GM13977 (cell line): ENCODE measurements at regions not wholly inside any gene's neighbourhood (a gene's known extent, or its start where the extent isn't known, plus 50 kb on each side); places are given as distances from the start of the nearest gene placed in this dataset.
A peak's percentile ranks its signal among the peaks of the same experiment; 100 is the strongest.

Source experiments
- DNase-seq: peaks from one replicate; pipeline ENCODE4 v3.0.0; 2012; ENCODE audit warnings: low spot score
- CTCF ChIP-seq: IDR thresholded peaks from 2 replicates; pipeline ENCODE4 v1.5.1; 2012; ENCODE audit warnings: mild to moderate bottlenecking, control low read depth; ENCODE audit not compliant: insufficient read depth; ENCODE audit errors: extremely low read depth, missing control alignments
- in situ Hi-C: fragments of 300-500 bp; cut with MboI; formaldehyde crosslinking; loops from one replicate; pipeline ENCODE4 v1.12.0; 2022; ENCODE audit warnings: low sequenced_read_pairs, low pct_unique_long_range_greater_than_20kb, mixed read lengths, inconsistent platforms; ENCODE audit not compliant: unreplicated experiment

DNA sequence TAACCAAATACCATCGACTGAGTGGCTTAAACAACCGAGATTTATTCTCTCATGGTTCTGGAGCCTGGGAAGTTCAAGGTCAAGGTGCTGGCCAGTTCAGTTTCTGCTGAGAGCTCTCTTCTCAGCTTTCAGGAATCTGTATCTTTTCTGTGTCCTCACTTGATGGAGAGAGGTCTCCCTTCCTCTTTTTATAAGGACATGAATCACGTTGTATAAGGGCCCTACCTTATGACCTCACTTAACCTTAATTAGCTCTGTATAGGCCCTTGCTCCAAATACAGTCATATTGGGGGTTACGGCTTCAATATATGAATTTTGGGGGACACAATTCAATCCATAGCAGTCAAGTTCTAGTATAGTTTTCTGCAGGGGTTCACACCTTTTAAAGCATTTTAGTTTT is 135.2 kb upstream of the ADO start:
- in situ Hi-C loops, result no loop called here

GRCh38 chr10:62671104-62671503 is 133.4 kb upstream of the ADO start:
- DNase-seq, result no peak
- in situ Hi-C loops, result no loop called here
- no peak for TF ChIP-seq CTCF

More for the DNA sequence above, 135.2 kb upstream of the ADO start:
- no peak for TF ChIP-seq CTCF
- DNase-seq, result no peak

- DNase-seq, result peak; percentile 82
- in situ Hi-C loops, result loop anchor here (10.0 kb wide), 1 partner anchor 67 kb away; no protein-coding TSS in a partner anchor
- peak; percentile 73 for TF ChIP-seq CTCF
Measured at GRCh38 chr10:62681211-62681940, 123.1 kb upstream of the ADO start.

GRCh38 chr10:62684911-62685310 is 119.6 kb upstream of the ADO start:
- in situ Hi-C loops, result loop anchor here (10.0 kb wide), 1 partner anchor 70 kb away; no protein-coding TSS in a partner anchor
- no peak for TF ChIP-seq CTCF
- DNase-seq, result no peak

DNA sequence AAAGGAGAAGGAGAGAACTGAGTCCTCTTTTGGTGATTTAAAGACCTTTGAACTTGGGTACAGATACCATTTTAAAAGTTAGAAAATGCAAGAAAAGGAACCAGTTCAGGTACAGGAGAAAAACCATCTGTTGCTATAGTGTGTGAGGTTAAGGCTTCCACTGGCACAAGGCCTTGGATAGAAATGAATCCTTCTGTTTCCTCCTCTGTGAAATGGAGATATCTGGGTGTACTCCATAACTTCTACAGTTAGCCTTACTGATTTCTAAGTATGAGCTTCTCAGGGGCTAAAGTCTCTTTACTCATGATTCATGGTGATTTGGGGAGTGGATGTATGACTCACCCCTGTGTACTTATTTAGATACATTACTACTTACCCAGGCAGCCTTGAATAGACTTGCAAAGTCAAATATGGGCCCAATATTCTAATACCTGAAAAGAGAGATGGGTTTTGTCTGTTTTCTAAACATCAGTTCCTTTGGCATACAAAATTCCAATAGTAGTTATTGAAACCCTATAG is 117.2 kb upstream of the ADO start:
- DNase-seq, result no peak
- TF ChIP-seq CTCF, result no peak
- in situ Hi-C loops, result loop anchor here (10.0 kb wide), 1 partner anchor 72 kb away; no protein-coding TSS in a partner anchor

DNA sequence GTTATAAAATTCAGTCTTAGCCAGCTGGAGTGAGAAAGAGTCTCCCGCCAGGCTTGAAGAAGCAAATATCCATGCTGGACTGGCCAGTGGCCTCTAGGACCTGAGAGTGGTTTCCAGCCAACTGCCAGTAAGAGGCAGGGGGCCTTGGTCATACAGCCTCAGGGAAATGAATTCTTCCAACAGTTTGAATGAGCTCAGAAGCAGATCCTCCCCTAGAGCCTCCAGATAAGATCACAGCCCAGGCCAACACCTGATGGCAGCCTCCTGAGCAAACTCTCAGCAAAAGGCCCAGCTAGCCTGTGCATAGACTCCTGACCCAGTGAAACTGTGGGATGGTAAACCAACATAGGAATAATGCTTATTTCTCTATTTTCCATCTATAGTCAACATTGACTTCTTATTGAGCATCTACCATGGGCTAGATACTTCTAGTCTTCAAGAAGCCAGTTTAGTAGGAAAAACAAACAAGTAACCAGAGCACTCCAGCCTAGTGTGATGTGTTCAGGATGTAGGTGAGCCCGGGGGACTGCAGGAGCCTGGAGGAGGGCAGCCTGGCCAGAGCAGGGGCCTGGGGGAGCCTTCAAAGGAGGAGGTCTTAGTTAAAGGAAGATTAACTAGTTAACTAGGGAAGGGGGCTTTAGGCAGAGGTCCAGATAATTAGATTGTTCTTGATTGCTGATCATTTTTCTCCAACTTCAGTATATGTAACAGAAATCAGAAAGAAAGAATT is 115.4 kb upstream of the ADO start:
- in situ Hi-C loops, result loop anchor here (10.0 kb wide), 1 partner anchor 74 kb away; no protein-coding TSS in a partner anchor
- TF ChIP-seq CTCF, result no peak
- no peak for DNase-seq
